Liver (tissue), 8 donors: ENCODE measurements at regions not wholly inside any gene's neighbourhood (a gene's known extent, or its start where the extent isn't known, plus 50 kb on each side); places are given as distances from the start of the nearest gene placed in this dataset.

ENCODE experiments used
- DNase-seq: peaks from one replicate; pipeline ENCODE4 v3.0.0-alpha.2; 2017; ENCODE audit warnings: low spot score
- H3K27ac ChIP-seq, 2 donors: one replicate each; pipeline ENCODE4 v1.7.0; 2013; ENCODE audit warnings: inconsistent platforms in 2 of 2, low read length in 2 of 2, control low read depth in 1 of 2, low read depth in 1 of 2, mild to moderate bottlenecking in 1 of 2
- H3K27me3 ChIP-seq, 4 donors: one replicate each; pipeline versions ENCODE4 v1.6.1 to v1.7.0; 2013; ENCODE audit warnings: low read length in 3 of 4, inconsistent platforms in 1 of 4, mild to moderate bottlenecking in 1 of 4, moderate library complexity in 1 of 4; ENCODE audit not compliant: control insufficient read depth in 4 of 4, insufficient read depth in 4 of 4
- H3K36me3 ChIP-seq, 4 donors: one replicate each; pipeline versions ENCODE4 v1.6.1 to v1.7.0; 2013; ENCODE audit warnings: low read length in 3 of 4, mild to moderate bottlenecking in 3 of 4, low read depth in 1 of 4, moderate library complexity in 1 of 4; ENCODE audit not compliant: control insufficient read depth in 4 of 4, insufficient read depth in 3 of 4
- H3K4me1 ChIP-seq, 4 donors: one replicate each; pipeline versions ENCODE4 v1.6.1 to v1.7.0; 2013; ENCODE audit warnings: low read length in 3 of 4, mild to moderate bottlenecking in 3 of 4, moderate library complexity in 1 of 4; ENCODE audit not compliant: control insufficient read depth in 4 of 4, insufficient read depth in 4 of 4
- H3K4me3 ChIP-seq, 3 donors: one replicate each; pipeline versions ENCODE4 v1.6.1 to v1.7.0; 2013; ENCODE audit warnings: low read length in 3 of 3, control low read depth in 1 of 3, low read depth in 1 of 3, mild to moderate bottlenecking in 1 of 3
- H3K9ac ChIP-seq, 2 donors: one replicate each; pipeline ENCODE4 v1.7.0; 2013; ENCODE audit warnings: low read length in 2 of 2, mild to moderate bottlenecking in 2 of 2, moderate library complexity in 2 of 2, control low read depth in 1 of 2, low read depth in 1 of 2
- H3K9me3 ChIP-seq, 4 donors: one replicate each; pipeline versions ENCODE4 v1.6.1 to v1.7.0; 2013; ENCODE audit warnings: low read length in 3 of 4; ENCODE audit not compliant: control insufficient read depth in 4 of 4
- ATF3 ChIP-seq: IDR thresholded peaks from 2 replicates; pipeline ENCODE4 v1.6.1; 2016; ENCODE audit warnings: antibody characterized with exemption
- CTCF ChIP-seq: fragments of 150-350 bp; IDR thresholded peaks from 2 replicates; pipeline ENCODE4 v1.5.1; 2017; ENCODE audit warnings: improper control_type of control experiment, low read depth, low read length; ENCODE audit not compliant: missing input control
- EGR1 ChIP-seq, 2 donors: IDR thresholded peaks; 2 replicates each; pipeline ENCODE4 v1.6.1; 2016 to 2018; ENCODE audit warnings: antibody characterized with exemption in 2 of 2, low read depth in 2 of 2
- FOXA1 ChIP-seq: IDR thresholded peaks from 2 replicates; pipeline ENCODE4 v1.6.1; 2016; ENCODE audit warnings: antibody characterized with exemption
- FOXA2 ChIP-seq: IDR thresholded peaks from 2 replicates; pipeline ENCODE4 v1.6.1; 2016; ENCODE audit warnings: antibody characterized with exemption
- GABPA ChIP-seq, 2 donors: IDR thresholded peaks in 1 of 2; conservative IDR thresholded peaks in 1 of 2; 2 replicates each; pipeline ENCODE4 v1.6.1; 2016; ENCODE audit warnings: antibody characterized with exemption in 2 of 2, mild to moderate bottlenecking in 1 of 2, moderate library complexity in 1 of 2
- HNF4A ChIP-seq, 2 donors: conservative IDR thresholded peaks; 2 replicates each; pipeline ENCODE4 v1.6.1; 2016; ENCODE audit warnings: antibody characterized with exemption in 2 of 2, mild to moderate bottlenecking in 2 of 2
- HNF4G ChIP-seq: IDR thresholded peaks from 2 replicates; pipeline ENCODE4 v1.6.1; 2016; ENCODE audit warnings: antibody characterized with exemption
- JUND ChIP-seq, 2 donors: IDR thresholded peaks; 2 replicates each; pipeline ENCODE4 v1.6.1; 2016; ENCODE audit warnings: antibody characterized with exemption in 2 of 2
- MAX ChIP-seq: IDR thresholded peaks from 2 replicates; pipeline ENCODE4 v1.6.1; 2016; ENCODE audit warnings: antibody characterized with exemption
- NR2F2 ChIP-seq: IDR thresholded peaks from 2 replicates; pipeline ENCODE4 v1.6.1; 2016; ENCODE audit warnings: antibody characterized with exemption
- RAD21 ChIP-seq, 2 donors: IDR thresholded peaks; 2 replicates each; pipeline ENCODE4 v1.6.1; 2016; ENCODE audit warnings: antibody characterized with exemption in 2 of 2, mild to moderate bottlenecking in 2 of 2
- REST ChIP-seq: IDR thresholded peaks from 2 replicates; pipeline ENCODE4 v1.6.1; 2016; ENCODE audit warnings: antibody characterized with exemption, mild to moderate bottlenecking
- RXRA ChIP-seq, 2 donors: IDR thresholded peaks; 2 replicates each; pipeline ENCODE4 v1.6.1; 2017 to 2018; ENCODE audit warnings: antibody characterized with exemption in 2 of 2, mild to moderate bottlenecking in 1 of 2
- SP1 ChIP-seq: IDR thresholded peaks from 2 replicates; pipeline ENCODE4 v1.6.1; 2018; ENCODE audit warnings: antibody characterized with exemption, mild to moderate bottlenecking
- TAF1 ChIP-seq: conservative IDR thresholded peaks from 2 replicates; pipeline ENCODE4 v1.6.1; 2016; ENCODE audit warnings: antibody characterized with exemption, mild to moderate bottlenecking
- YY1 ChIP-seq: IDR thresholded peaks from 2 replicates; pipeline ENCODE4 v1.6.1; 2016; ENCODE audit warnings: antibody characterized with exemption, mild to moderate bottlenecking
- ZBTB33 ChIP-seq: IDR thresholded peaks from 2 replicates; pipeline ENCODE4 v1.6.1; 2016; ENCODE audit warnings: antibody characterized with exemption
- WGBS: extraction: QIAGEN DNeasy Blood & Tissue Kit; methylation state at CpG from one replicate; pipeline ENCODE4 v1.1.7; 2013; 5-methylcytosine and 5-hydroxymethylcytosine counted together
- donor health status: healthy.
- donor health status: healthy.
- donor health status: healthy.
- donor health status: healthy.
- donor health status: healthy.

- Histone ChIP-seq H3K27me3 (no peaks in the 10 kb centered on the region), H3K4me3 (no peak overlapping the region), H3K9ac (no peak overlapping the region), H3K27ac (no peak overlapping the region), H3K9me3 (no peaks in the 10 kb centered on the region), H3K36me3 (no peaks in the 10 kb centered on the region), H3K4me1 (no peaks in the 10 kb centered on the region)
- no peak for DNase-seq
- WGBS = 79% methylated on average over 1 of the region's 1 CpG
- TF ChIP-seq GABPA (IDR thresholded peaks at IDR 0.05 in 1 of 2, conservative IDR thresholded peaks at IDR 0.05 in 1 of 2) = no peak
Observed at GRCh38 chr14:82046512-82047226, 513.0 kb upstream of the SEL1L start.

GRCh38 chr14:82047777-82048470 lies 514.3 kb upstream of the SEL1L start:
- TF ChIP-seq TAF1 (no peak), NR2F2 (peak; percentile 55)
- 41% methylated on average over 1 of the region's 1 CpG for WGBS

GRCh38 chr14:82052778-82053177 lies 519.1 kb upstream of the SEL1L start:
- Histone ChIP-seq H3K27ac (no peak overlapping the region), H3K4me3 (no peak overlapping the region), H3K27me3 (no peaks in the 10 kb centered on the region), H3K9ac (no peak overlapping the region), H3K4me1 (no peaks in the 10 kb centered on the region), H3K36me3 (no peaks in the 10 kb centered on the region), H3K9me3 (no peaks in the 10 kb centered on the region)
- TF ChIP-seq HNF4G (no peak), YY1 (no peak), RXRA (IDR thresholded peaks at IDR 0.05) (no peak), ATF3 (no peak), EGR1 (IDR thresholded peaks at IDR 0.05; ENCODE audit: low read depth in 2 of 2) (no peak), REST (no peak), TAF1 (no peak), GABPA (IDR thresholded peaks at IDR 0.05 in 1 of 2, conservative IDR thresholded peaks at IDR 0.05 in 1 of 2) (no peak), HNF4A (conservative IDR thresholded peaks at IDR 0.05) (no peak), NR2F2 (no peak), RAD21 (IDR thresholded peaks at IDR 0.05) (peak; percentile 39 to 51), FOXA1 (no peak), SP1 (no peak), JUND (IDR thresholded peaks at IDR 0.05) (no peak), CTCF (peak; percentile 25), FOXA2 (no peak), ZBTB33 (no peak), MAX (no peak)
- no peak for DNase-seq

More at GRCh38 chr14:82047777-82048470, 514.3 kb upstream of the SEL1L start:
- H3K36me3 ChIP-seq = no peaks in the 10 kb centered on the region
- H3K27me3 ChIP-seq = no peaks in the 10 kb centered on the region
- no peak overlapping the region for H3K4me3 ChIP-seq
- no peak overlapping the region for H3K9ac ChIP-seq
- no peaks in the 10 kb centered on the region for H3K9me3 ChIP-seq
- no peak for DNase-seq
- H3K4me1 ChIP-seq = no peaks in the 10 kb centered on the region
- no peak overlapping the region for H3K27ac ChIP-seq
